CD4-positive, alpha-beta T cell treated with Interleukin-4 for 1 hour (primary cell): ENCODE measurements at regions not wholly inside any gene's neighbourhood (a gene's known extent, or its start where the extent isn't known, plus 50 kb on each side); places are given as distances from the start of the nearest gene placed in this dataset.
"Not testable (repeated sequence)": the region's sequence is repeated elsewhere in the genome, so short reads cannot be mapped to it uniquely, and the experiment has no call there.

Experiments used
- DNase-seq, 2 donors: peaks; one replicate each; pipeline ENCODE4 v3.0.0-alpha.2; 2020 to 2022

- no peak for DNase-seq
Measured at GRCh38 chr9:82052081-82052480, 63.5 kb downstream of the SPATA31D1 start.

DNA sequence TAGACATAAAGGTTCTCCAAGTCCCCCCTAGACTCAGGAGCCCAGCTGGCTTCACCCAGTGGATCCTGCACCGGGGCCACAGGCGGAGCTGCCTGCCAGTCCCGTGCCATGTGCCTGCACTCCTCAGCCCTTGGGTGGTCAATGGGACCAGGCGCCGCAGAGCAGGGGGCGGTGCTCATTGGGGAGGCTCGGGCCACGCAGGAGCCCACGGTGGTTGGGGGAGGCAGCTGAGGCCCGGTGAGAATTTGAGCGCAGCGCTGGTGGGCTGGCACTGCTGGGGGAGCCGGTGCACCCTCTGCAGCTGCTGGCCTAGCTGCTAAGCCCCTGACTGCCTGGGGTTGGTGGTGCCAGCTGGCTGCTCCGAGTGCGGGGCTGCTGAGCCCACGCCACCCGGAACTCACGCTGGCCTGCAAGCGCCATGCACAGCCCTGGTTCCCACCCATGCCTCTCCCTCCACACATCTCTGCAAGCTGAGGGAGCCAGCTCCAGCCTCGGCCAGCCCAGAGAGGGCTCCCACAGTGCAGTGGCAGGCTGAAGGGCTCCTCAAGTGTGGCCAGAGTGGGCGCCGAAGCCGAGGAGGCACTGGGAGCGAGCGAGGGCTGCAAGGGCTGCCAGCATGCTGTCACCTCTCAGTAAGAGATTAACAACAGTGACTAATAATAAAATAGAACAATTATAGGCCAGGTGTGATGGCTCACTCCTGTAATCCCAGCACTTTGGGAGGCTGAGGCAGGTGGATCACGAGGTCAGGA is 65.9 kb downstream of the SPATA31D1 start:
- no peak for DNase-seq

- no peak for DNase-seq
Measured at GRCh38 chr9:82057805-82058204, 69.2 kb downstream of the SPATA31D1 start.

- DNase-seq, result not testable (repeated sequence)
Measured at GRCh38 chr9:82061801-82062200, 73.2 kb downstream of the SPATA31D1 start.

DNA sequence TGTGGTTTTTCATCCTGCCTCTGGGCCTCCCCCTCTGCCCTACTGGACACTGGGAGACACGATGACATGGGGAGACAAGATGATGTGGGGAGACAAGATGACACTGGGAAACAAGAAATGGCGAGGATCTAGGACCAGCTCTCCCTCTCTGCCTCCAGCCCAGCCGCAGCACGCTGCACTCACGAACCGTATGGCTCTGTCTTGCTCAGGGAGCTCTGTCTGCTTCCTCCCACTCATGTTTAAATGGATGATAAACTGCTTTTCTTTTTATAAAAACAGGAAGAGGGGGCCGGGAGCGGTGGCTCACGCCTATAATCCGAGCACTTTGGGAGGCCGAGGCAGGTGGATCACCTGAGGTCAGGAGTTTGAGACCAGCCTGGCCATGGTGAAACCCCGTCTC is 73.7 kb downstream of the SPATA31D1 start:
- DNase-seq, result no peak

DNA sequence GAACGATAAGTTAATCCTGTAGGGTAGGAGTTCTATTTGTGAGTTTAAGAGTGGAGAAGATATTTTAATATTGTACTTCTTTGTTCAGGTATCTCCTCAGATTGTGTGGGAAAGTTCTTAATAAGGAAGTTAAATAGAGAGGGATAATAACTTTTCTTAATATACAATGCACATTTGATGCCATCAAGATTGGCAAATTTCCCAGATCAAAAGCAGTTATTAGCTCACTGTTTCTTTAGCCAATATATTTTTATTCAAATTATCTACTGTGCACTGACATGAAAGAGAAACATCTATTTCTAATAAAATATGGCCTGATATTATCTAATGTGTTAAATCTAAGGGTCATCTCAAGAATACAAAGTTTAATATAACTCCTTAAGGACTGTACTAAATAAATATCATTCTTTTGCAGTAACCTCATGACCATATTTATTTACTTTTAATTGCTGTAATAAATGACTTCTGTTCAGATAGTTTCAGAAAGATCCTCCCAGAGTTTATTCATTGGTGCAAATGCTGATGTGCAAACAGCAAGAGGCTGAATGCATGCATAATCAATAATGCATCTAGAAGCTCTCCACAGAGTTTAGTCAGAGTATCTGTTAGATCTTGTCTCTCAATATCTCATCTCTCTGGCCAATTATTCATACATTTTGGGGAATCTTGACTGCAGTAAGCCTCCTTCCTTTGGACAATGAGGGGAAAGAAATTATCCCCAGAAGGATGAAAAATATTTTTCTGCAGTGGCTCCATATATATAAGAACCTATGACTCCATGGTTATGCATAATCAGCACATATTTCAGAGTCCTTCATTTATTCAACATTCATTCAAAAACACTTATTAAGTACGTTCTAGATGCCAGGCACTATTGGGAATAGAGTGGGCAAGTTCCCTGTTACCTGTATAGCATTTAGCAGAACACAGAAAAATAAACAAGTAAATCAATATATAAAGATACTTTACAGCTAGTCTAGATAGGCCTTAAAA is 85.3 kb downstream of the SPATA31D1 start:
- no peak for DNase-seq

GRCh38 chr9:82080265-82080664 is 91.7 kb downstream of the SPATA31D1 start:
- no peak for DNase-seq

DNA sequence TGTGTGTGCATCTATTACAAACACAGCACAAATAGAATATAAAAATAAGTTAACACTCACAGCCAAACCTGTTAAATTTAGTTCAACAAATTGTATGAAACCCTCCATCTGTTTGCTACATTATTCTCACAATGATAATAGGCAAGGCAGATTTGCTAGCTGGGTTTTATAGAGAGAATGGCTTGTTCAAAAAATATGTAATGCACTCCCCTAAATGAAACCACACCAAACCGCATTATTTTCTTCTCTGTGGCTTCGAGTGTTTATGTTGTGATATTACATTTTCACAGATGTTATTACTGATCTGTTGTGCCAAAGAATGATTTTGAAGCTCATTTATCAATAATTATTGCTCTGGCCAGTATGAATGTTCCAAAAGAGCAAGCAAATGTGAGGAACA is 92.9 kb downstream of the SPATA31D1 start:
- no peak for DNase-seq

GRCh38 chr9:82082563-82082962 is 94.0 kb downstream of the SPATA31D1 start:
- no peak for DNase-seq

DNA sequence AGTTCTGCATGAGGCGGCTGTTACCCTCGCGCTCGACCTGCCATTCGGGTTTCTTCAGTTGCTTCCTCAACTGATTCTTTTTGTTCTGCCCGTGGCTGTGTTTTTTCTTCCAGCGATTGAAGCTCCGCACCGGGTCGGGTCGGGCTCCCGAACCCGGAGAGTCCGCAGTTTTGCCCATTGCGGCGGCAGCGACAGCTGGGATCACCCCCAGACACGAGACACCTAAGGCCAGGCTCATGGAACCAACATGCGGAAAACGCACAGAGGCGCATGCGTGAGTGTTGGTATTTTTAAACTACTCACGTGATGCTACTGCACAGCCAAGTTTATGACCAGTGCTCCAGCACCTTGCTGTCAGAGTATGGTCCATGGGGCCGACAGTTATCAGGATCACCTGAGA is 100.0 kb downstream of the SPATA31D1 start:
- no peak for DNase-seq

DNA sequence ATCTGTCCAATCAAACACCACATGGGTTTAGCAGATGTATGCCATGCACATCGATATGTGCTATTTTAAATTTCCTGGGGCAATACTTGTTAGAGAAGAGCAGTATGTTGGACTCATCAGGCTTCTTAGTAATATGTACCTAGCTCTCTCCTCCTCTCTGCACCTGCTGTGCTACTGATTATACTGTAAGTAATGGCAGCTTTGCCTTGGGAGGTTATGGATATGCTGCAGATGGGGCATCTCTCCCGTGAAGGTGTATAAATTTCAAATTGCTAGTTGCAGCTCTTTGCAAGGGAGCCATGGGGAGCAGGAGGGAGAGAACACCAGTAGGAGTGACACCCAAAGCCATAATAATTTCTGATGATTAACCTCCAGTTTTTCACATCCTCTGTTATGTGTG is 101.5 kb downstream of the SPATA31D1 start:
- no peak for DNase-seq

DNA sequence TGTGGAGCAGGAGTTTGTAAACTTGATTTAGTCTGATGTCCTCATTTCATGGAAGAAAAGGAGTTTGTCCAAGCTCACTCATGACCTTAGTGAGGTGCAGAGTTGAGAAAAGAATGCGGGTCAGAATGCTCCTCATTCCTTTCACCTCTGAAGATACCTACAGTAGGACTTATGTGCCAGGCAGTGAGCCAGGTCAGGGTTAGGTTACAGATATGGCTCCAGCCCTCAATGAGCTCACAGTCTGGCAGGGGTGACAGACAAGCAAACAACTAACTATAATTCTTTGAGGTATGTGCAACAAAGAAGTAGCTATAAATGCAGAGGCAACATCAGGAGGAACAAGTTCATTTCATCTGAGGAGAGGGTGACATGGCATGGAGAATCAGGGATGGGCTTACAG is 102.5 kb downstream of the SPATA31D1 start:
- DNase-seq, result no peak

GRCh38 chr9:82091610-82092009 is 103.0 kb downstream of the SPATA31D1 start:
- DNase-seq, result no peak

DNA sequence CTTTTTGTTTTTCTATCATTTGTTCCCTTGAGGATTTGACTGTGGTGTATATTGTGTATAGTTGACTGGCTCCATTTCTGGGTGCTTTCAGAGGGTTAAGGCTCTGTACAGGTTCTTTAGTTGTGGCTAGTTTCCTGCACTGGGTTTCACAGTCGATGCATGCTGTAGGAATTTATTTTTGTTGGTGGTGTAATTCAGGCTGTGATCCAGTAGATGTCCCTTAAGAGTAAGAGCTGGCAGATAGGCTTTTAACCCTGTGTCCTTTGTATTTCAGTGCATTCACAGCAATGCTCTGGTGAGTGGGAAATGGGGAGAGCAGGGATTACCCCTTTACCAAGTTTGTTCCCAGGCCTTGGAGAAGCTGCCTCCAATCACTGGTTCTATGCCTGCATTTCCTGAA is 112.9 kb downstream of the SPATA31D1 start:
- DNase-seq, result no peak

- DNase-seq, result no peak
Measured at GRCh38 chr9:82104252-82104651, 115.7 kb downstream of the SPATA31D1 start.

DNA sequence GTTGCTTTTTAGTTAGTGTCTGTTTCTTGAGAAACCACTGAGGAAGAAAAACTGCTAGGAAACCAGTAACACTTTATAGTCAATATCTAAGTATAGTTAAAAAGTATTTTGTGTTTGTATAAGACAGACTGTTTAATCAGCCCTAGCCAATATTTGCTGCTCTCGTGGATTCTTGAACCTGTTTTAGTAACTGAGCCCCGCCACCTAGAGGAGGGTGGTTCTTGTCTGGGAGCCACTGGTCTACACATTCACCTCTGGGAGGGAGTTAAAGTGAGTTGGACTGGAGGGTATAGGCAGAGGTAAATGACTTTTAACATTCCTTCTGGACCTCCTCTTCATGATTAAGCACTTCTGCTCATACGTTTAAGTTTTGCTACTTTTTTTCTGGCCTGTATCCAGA is 117.2 kb downstream of the SPATA31D1 start:
- no peak for DNase-seq

DNA sequence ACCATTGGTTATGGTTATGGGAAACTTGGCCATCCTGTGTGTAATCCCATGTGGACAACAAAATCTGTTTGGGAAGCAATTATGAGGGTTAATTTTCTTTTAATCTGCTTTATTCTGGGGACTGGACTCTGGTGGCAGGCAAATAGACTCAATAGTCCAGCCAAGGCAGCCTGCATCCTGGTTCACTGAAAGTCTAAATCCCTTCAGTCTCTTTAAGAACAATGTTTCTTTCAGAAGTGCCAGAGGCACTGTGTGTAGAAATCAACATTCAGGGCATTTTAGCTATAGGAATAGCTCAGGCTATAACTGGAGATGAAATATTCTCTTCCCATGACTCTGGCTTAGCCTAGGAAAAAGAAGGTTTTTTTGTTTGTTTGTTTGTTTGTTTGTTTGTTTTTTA is 118.0 kb downstream of the SPATA31D1 start:
- no peak for DNase-seq

- DNase-seq, result no peak
Measured at GRCh38 chr9:82108474-82108873, 119.9 kb downstream of the SPATA31D1 start.

DNA sequence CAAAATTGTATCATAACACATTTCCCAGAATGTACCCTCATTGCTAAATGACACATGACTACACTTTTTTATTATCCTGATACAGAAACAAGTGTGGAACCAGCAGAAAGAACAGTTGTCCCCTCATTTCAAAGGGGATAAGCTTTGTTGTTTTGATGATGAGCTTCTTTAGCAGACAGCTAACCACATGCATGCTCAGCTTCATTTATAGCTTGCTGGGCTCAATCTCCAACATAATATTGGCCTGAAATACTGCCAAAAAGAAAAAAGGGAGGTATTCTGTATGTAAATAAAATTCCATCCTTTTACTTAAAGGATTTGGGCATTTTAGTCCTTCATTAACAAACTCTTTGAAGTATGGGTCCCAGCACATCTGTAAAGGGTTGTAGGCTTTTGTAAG is 120.4 kb downstream of the SPATA31D1 start:
- no peak for DNase-seq

DNA sequence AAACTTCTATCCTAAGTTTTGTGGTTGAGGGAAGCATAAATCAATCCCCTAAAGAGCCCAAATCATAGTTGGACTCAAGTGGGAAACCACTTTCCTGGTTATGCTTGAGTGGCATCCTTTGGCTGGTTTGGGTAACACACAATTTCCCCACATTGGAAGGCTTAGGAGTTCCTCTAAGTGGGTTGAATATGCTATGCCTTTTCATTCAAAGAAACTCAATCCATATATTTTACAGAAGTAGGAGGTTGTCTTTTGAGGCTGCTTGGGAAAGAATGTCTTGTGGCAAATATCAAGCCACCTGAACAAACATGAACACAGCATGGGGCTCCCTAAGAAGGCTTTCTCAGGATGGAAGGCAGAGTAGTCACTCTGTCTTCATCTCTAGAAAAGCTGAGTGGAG is 121.1 kb downstream of the SPATA31D1 start:
- no peak for DNase-seq

- DNase-seq, result no peak
Measured at GRCh38 chr9:82110881-82111280, 122.3 kb downstream of the SPATA31D1 start.

DNA sequence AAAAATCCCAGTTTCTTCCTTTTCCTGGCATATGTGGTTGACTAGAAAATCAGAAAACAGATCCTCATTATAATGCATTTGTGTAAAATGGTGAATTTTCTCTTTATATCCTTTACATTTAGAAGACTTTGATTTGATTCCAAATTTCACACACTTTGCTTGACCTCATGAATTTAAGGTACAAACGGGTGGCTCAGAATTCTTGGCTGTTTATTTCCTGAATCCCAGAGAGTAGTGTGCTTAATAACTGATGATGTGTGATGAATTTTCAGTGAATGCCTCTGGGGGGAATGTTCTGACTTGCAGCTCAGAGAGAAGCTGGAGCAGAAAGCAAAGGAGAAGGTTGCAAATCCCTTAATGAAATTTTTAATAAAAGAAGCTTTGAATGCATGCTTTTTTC is 126.8 kb downstream of the SPATA31D1 start:
- no peak for DNase-seq

DNA sequence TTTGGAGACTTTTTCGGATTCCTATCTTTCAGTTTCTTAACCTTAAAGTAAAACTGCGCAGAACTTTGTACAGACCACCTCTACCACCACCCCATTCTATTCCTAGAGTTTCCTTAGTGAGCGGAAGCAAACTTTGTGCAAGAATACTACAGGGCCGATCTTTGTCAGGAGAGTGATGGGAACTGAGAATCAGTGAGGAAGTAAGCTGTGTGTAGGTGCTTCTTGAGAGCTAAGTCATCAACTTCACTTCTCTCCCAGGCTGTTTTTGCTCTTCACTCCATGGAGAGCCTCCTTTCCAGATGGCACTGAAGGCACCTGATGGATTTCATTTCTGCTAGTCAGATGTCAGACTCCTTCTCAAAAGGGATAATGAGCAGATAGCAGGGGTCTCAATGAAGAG is 127.3 kb downstream of the SPATA31D1 start:
- DNase-seq, result no peak

DNA sequence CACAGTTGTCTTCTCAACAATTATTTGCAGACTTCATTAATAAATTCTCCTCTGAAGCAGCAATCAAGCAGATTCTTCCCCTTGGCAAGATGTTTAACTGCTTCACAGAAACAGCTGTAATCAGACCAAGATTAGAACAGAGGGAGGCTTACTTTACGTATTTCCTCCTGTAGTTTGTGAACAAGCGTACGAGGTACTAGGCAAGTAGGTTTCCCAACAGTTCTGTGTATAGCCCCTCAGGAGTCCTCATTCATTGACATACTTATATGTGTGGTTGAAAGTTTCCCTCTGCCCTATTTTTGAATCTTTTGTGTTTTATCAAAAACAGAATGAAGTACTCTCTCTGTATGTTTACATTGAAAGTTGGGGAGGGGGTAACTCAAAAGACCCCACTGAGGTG is 128.0 kb downstream of the SPATA31D1 start:
- no peak for DNase-seq
